ENCODE measurements at regions not wholly inside any gene's neighbourhood (a gene's known extent, or its start where the extent isn't known, plus 50 kb on each side); places are given as distances from the start of the nearest gene placed in this dataset.
A peak's percentile ranks its signal among the peaks of the same experiment; 100 is the strongest.

GRCh38 chr4:19039816-19040215 lies 1018.3 kb upstream of the LCORL start:
- no peak overlapping the region for H3K4me3 ChIP-seq (ENCODE audit: low read depth, low read length)
- no peak for DNase-seq (ENCODE audit: low read depth)
- TF ChIP-seq, protein P1, sequence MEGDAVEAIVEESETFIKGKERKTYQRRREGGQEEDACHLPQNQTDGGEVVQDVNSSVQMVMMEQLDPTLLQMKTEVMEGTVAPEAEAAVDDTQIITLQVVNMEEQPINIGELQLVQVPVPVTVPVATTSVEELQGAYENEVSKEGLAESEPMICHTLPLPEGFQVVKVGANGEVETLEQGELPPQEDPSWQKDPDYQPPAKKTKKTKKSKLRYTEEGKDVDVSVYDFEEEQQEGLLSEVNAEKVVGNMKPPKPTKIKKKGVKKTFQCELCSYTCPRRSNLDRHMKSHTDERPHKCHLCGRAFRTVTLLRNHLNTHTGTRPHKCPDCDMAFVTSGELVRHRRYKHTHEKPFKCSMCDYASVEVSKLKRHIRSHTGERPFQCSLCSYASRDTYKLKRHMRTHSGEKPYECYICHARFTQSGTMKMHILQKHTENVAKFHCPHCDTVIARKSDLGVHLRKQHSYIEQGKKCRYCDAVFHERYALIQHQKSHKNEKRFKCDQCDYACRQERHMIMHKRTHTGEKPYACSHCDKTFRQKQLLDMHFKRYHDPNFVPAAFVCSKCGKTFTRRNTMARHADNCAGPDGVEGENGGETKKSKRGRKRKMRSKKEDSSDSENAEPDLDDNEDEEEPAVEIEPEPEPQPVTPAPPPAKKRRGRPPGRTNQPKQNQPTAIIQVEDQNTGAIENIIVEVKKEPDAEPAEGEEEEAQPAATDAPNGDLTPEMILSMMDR (conservative IDR thresholded peaks at IDR 0.05; ENCODE audit: low read depth, low read length), result no peak

- DNase-seq (ENCODE audit: low read depth), result no peak
- TF ChIP-seq, protein P1 (conservative IDR thresholded peaks at IDR 0.05; ENCODE audit: low read depth, low read length), result no peak
Observed at GRCh38 chr4:19038231-19038630, 1016.7 kb upstream of the LCORL start.

GRCh38 chr4:19033816-19034733 lies 1012.5 kb upstream of the LCORL start:
- no peak for DNase-seq (ENCODE audit: low read depth)
- no peak overlapping the region for H3K4me3 ChIP-seq (ENCODE audit: low read depth, low read length)
- TF ChIP-seq, protein P1 (conservative IDR thresholded peaks at IDR 0.05; ENCODE audit: low read depth, low read length), result no peak

More at GRCh38 chr4:19038231-19038630, 1016.7 kb upstream of the LCORL start:
- H3K4me3 ChIP-seq (ENCODE audit: low read depth, low read length), result no peak overlapping the region

GRCh38 chr4:19030536-19030935 lies 1009.0 kb upstream of the LCORL start:
- TF ChIP-seq, protein P1 (conservative IDR thresholded peaks at IDR 0.05; ENCODE audit: low read depth, low read length), result no peak
- H3K4me3 ChIP-seq (ENCODE audit: low read depth, low read length), result no peak overlapping the region
- DNase-seq (ENCODE audit: low read depth), result no peak

DNA sequence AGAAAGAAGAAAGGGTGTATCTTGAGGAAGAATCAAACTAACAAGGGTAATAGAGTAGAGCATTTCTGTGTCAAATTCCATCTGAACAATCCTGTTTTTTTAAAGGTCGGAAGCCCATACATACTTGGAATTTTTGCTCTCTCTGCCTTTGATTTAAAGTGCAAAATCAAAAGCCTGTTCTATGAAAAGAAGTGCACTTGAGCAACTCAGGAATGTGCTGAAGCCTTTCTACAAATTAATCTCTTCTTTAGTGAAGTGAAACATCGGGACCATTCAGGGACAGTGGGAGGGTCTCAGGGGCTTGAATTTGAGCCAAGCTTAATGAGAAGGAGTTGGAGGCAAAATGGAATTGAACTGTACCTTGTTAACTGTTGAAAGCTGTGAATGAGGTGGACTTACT lies 1008.5 kb upstream of the LCORL start:
- DNase-seq (ENCODE audit: low read depth), result peak; percentile 35
- no peak overlapping the region for H3K4me3 ChIP-seq (ENCODE audit: low read depth, low read length)
- TF ChIP-seq, protein P1 (conservative IDR thresholded peaks at IDR 0.05; ENCODE audit: low read depth, low read length), result no peak

- DNase-seq (ENCODE audit: low read depth), result peak; percentile 49
- TF ChIP-seq, protein P1 (conservative IDR thresholded peaks at IDR 0.05; ENCODE audit: low read depth, low read length), result peak; percentile 40
- H3K4me3 ChIP-seq (ENCODE audit: low read depth, low read length), result peak overlapping the region; percentile 25
Observed at GRCh38 chr4:19026281-19026680, 1004.7 kb upstream of the LCORL start.

- TF ChIP-seq, protein P1 (conservative IDR thresholded peaks at IDR 0.05; ENCODE audit: low read depth, low read length), result no peak
- no peak overlapping the region for H3K4me3 ChIP-seq (ENCODE audit: low read depth, low read length)
- no peak for DNase-seq (ENCODE audit: low read depth)
Observed at GRCh38 chr4:19025031-19025430, 1003.5 kb upstream of the LCORL start.
